ENCODE measurements at regions not wholly inside any gene's neighbourhood (a gene's known extent, or its start where the extent isn't known, plus 50 kb on each side); places are given as distances from the start of the nearest gene placed in this dataset.

- TF ChIP-seq, protein P1, sequence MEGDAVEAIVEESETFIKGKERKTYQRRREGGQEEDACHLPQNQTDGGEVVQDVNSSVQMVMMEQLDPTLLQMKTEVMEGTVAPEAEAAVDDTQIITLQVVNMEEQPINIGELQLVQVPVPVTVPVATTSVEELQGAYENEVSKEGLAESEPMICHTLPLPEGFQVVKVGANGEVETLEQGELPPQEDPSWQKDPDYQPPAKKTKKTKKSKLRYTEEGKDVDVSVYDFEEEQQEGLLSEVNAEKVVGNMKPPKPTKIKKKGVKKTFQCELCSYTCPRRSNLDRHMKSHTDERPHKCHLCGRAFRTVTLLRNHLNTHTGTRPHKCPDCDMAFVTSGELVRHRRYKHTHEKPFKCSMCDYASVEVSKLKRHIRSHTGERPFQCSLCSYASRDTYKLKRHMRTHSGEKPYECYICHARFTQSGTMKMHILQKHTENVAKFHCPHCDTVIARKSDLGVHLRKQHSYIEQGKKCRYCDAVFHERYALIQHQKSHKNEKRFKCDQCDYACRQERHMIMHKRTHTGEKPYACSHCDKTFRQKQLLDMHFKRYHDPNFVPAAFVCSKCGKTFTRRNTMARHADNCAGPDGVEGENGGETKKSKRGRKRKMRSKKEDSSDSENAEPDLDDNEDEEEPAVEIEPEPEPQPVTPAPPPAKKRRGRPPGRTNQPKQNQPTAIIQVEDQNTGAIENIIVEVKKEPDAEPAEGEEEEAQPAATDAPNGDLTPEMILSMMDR (IDR thresholded peaks at IDR 0.05): no peak
- no peak for TF ChIP-seq POLR2A (IDR thresholded peaks at IDR 0.05)
These were observed 197.2 kb downstream of the RNF144B start for GRCh38 chr6:18584372-18584771.
